MM.1S (cell line): ENCODE measurements at regions not wholly inside any gene's neighbourhood (a gene's known extent, or its start where the extent isn't known, plus 50 kb on each side); places are given as distances from the start of the nearest gene placed in this dataset.

Experiments
- DNase-seq: peaks from one replicate; pipeline ENCODE4 v3.0.0-alpha.2; 2015
- H2AFZ ChIP-seq: fragments of 300-600 bp; sonication (generic); 2 replicates; pipeline ENCODE4 v1.6.0; 2016; ENCODE audit warnings: antibody characterized with exemption, low read length
- H3F3A ChIP-seq: fragments of 300-600 bp; sonication (generic); 2 replicates; pipeline ENCODE4 v1.6.1; 2016; ENCODE audit warnings: mild to moderate bottlenecking, antibody characterized with exemption, low read length, moderate library complexity, mixed read lengths; ENCODE audit not compliant: insufficient read depth
- H3K27ac ChIP-seq: fragments of 300-600 bp; sonication (generic); 2 replicates; pipeline ENCODE4 v1.5.1; 2016; ENCODE audit warnings: mild to moderate bottlenecking, low read length
- H3K27me3 ChIP-seq: fragments of 300-600 bp; sonication (generic); replicated peaks from 2 replicates; pipeline ENCODE4 v1.6.0; 2016; ENCODE audit warnings: low read length; ENCODE audit not compliant: insufficient read depth
- H3K36me3 ChIP-seq: fragments of 300-600 bp; sonication (generic); replicated peaks from 2 replicates; pipeline ENCODE4 v1.6.1; 2016; ENCODE audit warnings: mild to moderate bottlenecking, low read length, mixed read lengths; ENCODE audit not compliant: insufficient read depth
- H3K4me1 ChIP-seq: fragments of 300-600 bp; sonication (generic); 2 replicates; pipeline ENCODE4 v1.6.1; 2016; ENCODE audit warnings: low read length, mixed read lengths
- H3K4me2 ChIP-seq: fragments of 300-600 bp; sonication (generic); 2 replicates; pipeline ENCODE4 v1.6.0; 2016; ENCODE audit warnings: low read depth, low read length
- H3K4me3 ChIP-seq: fragments of 300-600 bp; sonication (generic); 2 replicates; pipeline ENCODE4 v1.5.1; 2016; ENCODE audit warnings: low read length, mixed read lengths
- H3K79me2 ChIP-seq: fragments of 300-600 bp; sonication (generic); 2 replicates; pipeline ENCODE4 v1.6.1; 2016; ENCODE audit warnings: mixed run types, low read length, mixed read lengths
- H3K9ac ChIP-seq: fragments of 300-600 bp; sonication (generic); 2 replicates; pipeline ENCODE4 v1.6.1; 2016; ENCODE audit warnings: low read length, mixed read lengths
- H3K9me2 ChIP-seq: fragments of 300-600 bp; sonication (generic); replicated peaks from 2 replicates; pipeline ENCODE4 v1.6.1; 2016; ENCODE audit warnings: mild to moderate bottlenecking, low read length, mixed read lengths; ENCODE audit not compliant: insufficient read depth
- H3K9me3 ChIP-seq: fragments of 300-600 bp; sonication (generic); replicated peaks from 2 replicates; pipeline ENCODE4 v1.6.1; 2016; ENCODE audit warnings: mild to moderate bottlenecking, low read length, mixed read lengths; ENCODE audit not compliant: insufficient read depth
- H4K20me1 ChIP-seq: fragments of 300-600 bp; sonication (generic); 2 replicates; pipeline ENCODE4 v1.6.1; 2016; ENCODE audit warnings: mild to moderate bottlenecking, low read length, moderate library complexity, mixed read lengths; ENCODE audit not compliant: insufficient read depth
- EZH2 ChIP-seq: fragments of 300-600 bp; sonication (generic); optimal IDR thresholded peaks from 2 replicates; pipeline ENCODE3; 2017; ENCODE audit warnings: low read depth, mild to moderate bottlenecking, antibody characterized with exemption, low read length, mixed read lengths
- EZH2phosphoT487 ChIP-seq: fragments of 300-600 bp; sonication (generic); IDR thresholded peaks from 2 replicates; pipeline ENCODE4 v1.6.1; 2018; ENCODE audit warnings: antibody characterized with exemption, low read length
- TF ChIP-seq, protein P1 (sequence below): fragments of 300-600 bp; sonication (generic); IDR thresholded peaks from 2 replicates; pipeline ENCODE4 v1.5.1; 2016; ENCODE audit warnings: antibody characterized with exemption, low read length, mixed read lengths

DNA sequence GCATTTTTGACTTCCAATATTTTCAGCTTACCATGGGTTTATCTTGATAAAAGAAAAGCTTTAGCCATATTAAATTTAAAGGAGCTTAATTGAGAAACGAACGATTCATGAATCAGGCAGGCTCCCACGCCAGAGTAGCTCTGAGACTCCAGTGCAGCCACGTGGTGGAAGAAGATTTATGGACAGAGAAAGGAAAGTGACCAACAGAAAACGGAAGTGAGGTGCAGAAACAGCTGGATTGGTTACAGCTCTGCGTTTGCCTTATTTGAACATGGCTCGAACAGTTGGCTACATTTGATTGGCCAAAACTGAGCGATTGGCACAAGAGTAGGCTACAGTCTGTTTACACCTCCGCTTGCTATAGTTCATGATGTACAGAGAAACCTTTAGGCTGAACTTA, 395.4 kb downstream of the GATA3 start:
- Histone ChIP-seq H3F3A (no peaks in the 10 kb centered on the region), H3K9me2 (no peaks in the 10 kb centered on the region), H3K27me3 (no peaks in the 10 kb centered on the region)

DNA sequence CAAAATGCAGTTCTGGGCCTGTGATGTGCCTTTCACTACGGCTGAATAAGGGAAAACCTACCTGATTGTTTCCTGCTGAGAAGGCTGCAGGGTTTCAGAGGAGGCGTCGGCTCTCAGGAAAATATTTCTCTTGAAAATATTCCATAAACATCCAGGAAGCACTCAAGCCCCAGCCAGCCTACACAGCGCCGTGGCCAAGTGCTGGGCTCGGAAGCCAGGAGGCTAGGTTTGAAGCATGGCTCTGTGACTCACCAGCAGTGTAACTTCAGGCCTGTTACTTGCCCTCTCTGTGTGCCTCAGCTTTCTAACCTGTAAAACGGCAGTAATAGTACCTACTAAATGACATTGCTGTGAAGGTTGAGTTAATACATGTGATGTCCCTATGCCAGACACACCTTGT, 399.1 kb downstream of the GATA3 start:
- no peaks in the 10 kb centered on the region for H3K9me3 ChIP-seq
- H3K36me3 ChIP-seq = no peaks in the 10 kb centered on the region
- no peaks in the 10 kb centered on the region for H3K27me3 ChIP-seq
- TF ChIP-seq, protein P1, sequence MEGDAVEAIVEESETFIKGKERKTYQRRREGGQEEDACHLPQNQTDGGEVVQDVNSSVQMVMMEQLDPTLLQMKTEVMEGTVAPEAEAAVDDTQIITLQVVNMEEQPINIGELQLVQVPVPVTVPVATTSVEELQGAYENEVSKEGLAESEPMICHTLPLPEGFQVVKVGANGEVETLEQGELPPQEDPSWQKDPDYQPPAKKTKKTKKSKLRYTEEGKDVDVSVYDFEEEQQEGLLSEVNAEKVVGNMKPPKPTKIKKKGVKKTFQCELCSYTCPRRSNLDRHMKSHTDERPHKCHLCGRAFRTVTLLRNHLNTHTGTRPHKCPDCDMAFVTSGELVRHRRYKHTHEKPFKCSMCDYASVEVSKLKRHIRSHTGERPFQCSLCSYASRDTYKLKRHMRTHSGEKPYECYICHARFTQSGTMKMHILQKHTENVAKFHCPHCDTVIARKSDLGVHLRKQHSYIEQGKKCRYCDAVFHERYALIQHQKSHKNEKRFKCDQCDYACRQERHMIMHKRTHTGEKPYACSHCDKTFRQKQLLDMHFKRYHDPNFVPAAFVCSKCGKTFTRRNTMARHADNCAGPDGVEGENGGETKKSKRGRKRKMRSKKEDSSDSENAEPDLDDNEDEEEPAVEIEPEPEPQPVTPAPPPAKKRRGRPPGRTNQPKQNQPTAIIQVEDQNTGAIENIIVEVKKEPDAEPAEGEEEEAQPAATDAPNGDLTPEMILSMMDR = no peak
- TF ChIP-seq EZH2phosphoT487 = no peak
- no peak for TF ChIP-seq EZH2
- no peaks in the 10 kb centered on the region for H3F3A ChIP-seq
- no peaks in the 10 kb centered on the region for H3K4me1 ChIP-seq
- no peaks in the 10 kb centered on the region for H3K79me2 ChIP-seq
- no peak for DNase-seq
- no peak overlapping the region for H3K4me3 ChIP-seq
- H3K4me2 ChIP-seq = no peak overlapping the region
- H2AFZ ChIP-seq = no peak overlapping the region
- H3K9ac ChIP-seq = no peak overlapping the region
- H4K20me1 ChIP-seq = no peaks in the 10 kb centered on the region
- H3K27ac ChIP-seq = no peak overlapping the region
- H3K9me2 ChIP-seq = no peaks in the 10 kb centered on the region

More for the DNA sequence above, 395.4 kb downstream of the GATA3 start:
- H3K9ac ChIP-seq = no peak overlapping the region
- H2AFZ ChIP-seq = no peak overlapping the region
- no peak for DNase-seq
- no peaks in the 10 kb centered on the region for H3K4me1 ChIP-seq
- H3K4me2 ChIP-seq = no peak overlapping the region
- no peak overlapping the region for H3K4me3 ChIP-seq
- H4K20me1 ChIP-seq = no peaks in the 10 kb centered on the region
- no peaks in the 10 kb centered on the region for H3K9me3 ChIP-seq
- no peak overlapping the region for H3K27ac ChIP-seq
- H3K36me3 ChIP-seq = no peaks in the 10 kb centered on the region
- TF ChIP-seq EZH2phosphoT487 (no peak), EZH2 (no peak)
- TF ChIP-seq, protein P1 = no peak
- no peaks in the 10 kb centered on the region for H3K79me2 ChIP-seq

DNA sequence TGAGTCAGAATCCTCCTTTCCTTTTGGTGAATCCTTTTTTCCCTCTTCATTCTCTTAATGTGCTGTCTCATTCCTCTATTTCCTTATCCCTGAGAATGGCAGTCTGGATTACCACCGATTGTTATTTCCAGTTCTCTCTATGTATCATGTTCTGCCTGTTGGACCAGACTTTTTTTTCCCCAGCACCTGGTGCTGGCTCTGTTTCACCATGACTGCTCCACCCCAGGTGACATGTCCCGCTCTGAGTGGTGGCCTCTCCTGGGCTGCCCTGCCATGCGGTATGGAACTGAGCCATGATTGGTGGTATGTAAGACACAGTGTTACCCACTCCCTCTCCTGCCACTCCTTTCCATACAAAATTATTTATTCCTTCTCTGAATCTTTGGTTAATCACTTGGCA, 399.9 kb downstream of the GATA3 start:
- Histone ChIP-seq H3K4me1 (no peaks in the 10 kb centered on the region), H3K9ac (no peak overlapping the region), H3K9me3 (no peaks in the 10 kb centered on the region), H3K4me3 (no peak overlapping the region), H3K79me2 (no peaks in the 10 kb centered on the region), H3K9me2 (no peaks in the 10 kb centered on the region), H4K20me1 (no peaks in the 10 kb centered on the region), H3K4me2 (no peak overlapping the region), H2AFZ (no peak overlapping the region), H3F3A (no peaks in the 10 kb centered on the region), H3K27ac (no peak overlapping the region), H3K36me3 (no peaks in the 10 kb centered on the region), H3K27me3 (no peaks in the 10 kb centered on the region)
- TF ChIP-seq EZH2phosphoT487 = no peak
- no peak for TF ChIP-seq EZH2
- TF ChIP-seq, protein P1 = no peak
- DNase-seq = no peak
